Islet of Langerhans (tissue), 1 donor: ENCODE measurements at regions not wholly inside any gene's neighbourhood (a gene's known extent, or its start where the extent isn't known, plus 50 kb on each side); places are given as distances from the start of the nearest gene placed in this dataset.
"Not testable (repeated sequence)": the region's sequence is repeated elsewhere in the genome, so short reads cannot be mapped to it uniquely, and the experiment has no call there.

Experiments
- FAIRE-seq: peaks from one replicate; lab custom pipeline; 2011; peaks lifted over from hg19 to GRCh38; lab: Jason Lieb, UNC

DNA sequence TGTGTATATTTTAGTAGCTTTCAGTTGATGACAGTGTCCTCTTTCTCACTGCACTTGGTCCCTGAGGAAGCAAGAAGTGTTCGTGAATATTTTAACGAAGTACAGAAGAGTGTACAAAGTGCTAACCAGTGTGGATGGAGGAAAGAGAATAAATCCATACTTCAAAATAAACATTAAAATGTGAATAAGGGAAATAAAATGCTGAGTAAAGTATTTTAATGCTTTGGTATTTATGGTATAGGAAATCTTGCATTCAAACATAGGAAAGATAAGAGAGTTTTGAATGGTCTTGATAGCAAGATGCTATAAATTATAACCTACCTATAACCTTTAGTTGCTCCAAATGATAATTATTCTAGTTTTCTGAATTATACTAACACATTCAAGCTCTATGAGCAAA is 493.4 kb upstream of the EYS start:
- FAIRE-seq = no peak

DNA sequence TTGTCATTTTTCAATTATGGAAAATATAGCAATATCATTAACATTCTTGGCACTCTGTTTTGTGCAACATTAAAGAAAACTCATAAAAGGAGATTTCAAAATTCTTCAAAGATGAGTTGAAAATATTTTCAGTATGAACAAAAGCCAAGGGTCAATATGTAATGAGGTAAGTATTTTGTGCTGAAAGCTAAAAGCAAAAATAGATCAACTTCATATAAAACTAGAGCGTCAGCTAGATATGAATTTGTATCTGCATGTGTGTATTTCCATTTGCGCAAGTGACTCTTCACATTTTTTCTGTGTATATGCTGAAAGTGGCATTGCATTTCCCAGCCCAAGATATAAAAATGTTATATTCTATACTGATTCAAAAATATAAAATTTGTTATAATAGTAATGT is 492.1 kb upstream of the EYS start:
- no peak for FAIRE-seq

DNA sequence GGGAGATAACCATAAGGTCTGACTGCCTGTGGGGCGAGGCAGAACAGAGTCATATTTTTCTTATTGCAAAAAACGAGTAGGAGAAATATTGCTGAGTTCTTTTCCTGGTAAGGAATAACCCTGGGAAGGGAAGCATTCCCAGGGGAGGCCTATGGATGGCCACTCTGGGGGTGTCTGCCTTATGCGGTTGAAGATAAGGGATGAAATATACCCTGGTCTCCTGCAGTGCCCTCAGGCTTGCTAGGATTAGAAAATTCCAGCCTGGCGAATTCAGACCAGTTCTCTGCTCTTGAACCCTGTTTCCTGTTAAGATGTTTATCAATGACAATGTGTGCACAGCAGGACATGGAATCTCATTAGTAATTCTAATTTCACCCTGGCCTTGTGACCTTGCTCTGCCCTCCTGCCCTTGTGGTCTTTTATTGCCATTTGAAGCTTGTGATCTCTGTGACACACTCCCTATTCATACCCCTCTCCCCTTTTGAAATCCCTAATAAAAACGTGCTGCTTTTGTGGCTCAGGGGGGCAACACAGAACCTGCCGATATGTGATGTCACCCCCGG is 491.1 kb upstream of the EYS start:
- no peak for FAIRE-seq

DNA sequence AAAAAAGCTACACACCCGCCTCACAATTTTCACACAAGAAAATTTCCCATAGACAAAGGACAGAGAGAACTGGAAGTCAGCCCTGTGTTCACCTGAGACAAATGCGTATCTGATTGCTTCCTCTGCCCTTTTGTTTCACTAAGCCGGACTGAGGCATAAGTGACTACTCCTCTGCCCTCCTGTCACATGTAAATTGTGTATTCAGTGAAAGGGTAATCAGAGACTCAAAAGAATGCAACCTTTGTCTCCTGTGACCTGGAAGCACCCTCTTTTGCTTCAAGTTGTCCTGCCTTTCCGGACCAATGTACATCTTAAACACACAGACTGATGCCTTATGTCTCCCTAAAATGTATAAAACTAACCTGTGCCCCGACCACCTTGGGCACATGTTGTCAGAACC is 483.8 kb upstream of the EYS start:
- FAIRE-seq = no peak

- FAIRE-seq = no peak
These were observed 482.9 kb upstream of the EYS start for GRCh38 chr6:66189915-66190314.

- FAIRE-seq = no peak
These were observed 479.7 kb upstream of the EYS start for GRCh38 chr6:66186756-66187155.

DNA sequence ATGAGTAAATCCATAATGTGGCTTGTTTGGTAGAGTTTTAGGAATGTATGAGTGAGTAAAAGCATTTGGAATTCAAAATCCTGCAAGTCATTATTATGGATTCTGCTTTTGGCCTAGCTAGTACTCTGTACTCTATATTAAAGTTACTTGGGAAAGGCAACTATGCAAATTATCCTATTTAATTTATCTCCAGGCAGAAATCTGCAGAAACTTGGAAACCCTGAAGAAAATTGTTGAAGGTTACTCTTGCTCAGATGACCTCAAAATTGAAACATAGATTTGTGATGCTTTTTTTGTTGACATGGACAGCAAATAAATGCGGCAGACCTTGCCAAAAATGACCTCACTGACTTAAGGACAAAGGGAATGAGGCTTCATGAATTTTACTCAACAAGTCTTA is 477.1 kb upstream of the EYS start:
- FAIRE-seq = no peak

GRCh38 chr6:66179361-66179760 is 472.3 kb upstream of the EYS start:
- FAIRE-seq = no peak

DNA sequence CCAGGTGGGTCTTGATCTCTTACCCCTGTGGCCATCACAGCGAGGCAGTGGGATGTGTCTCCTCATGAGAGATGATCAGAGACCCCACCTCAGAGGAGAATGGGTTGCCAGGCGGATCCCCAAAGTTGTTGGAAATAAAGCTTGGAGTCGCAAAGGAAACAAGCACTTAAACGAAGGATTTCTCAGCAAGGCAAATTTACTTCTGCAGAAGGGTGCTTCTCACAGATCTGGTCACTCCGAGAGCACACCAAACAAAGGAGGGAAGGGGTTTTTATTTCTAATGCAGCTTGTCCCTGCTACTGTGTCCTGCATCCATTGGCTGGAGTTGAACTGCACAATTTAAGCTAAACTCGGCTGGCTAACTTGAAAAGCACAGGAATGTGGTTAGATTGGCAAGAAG is 466.6 kb upstream of the EYS start:
- FAIRE-seq = no peak

DNA sequence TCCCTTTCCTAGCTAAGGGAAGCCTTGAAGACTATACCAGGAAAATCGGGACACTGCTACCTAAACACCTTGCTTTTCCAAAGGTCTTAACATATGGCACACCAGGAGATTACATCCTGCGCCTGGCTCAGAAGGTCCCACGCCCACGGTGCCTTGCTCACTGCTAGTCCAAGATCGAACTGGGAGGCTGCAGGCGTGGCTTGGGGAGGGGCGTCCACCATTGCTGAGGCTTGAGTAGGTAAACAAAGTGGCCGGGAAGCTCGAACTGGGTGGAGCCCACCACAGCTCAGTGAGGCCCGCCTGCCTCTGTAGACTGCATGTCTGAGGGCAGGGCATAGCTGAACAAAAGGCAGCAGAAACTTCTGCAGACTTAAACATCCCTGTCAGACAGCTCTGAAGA is 459.7 kb upstream of the EYS start:
- FAIRE-seq = not testable (repeated sequence)

- no peak for FAIRE-seq
These were observed 454.6 kb upstream of the EYS start for GRCh38 chr6:66161546-66162108.

GRCh38 chr6:66159937-66160336 is 452.9 kb upstream of the EYS start:
- FAIRE-seq = no peak

GRCh38 chr6:66153247-66153646 is 446.2 kb upstream of the EYS start:
- FAIRE-seq = no peak

DNA sequence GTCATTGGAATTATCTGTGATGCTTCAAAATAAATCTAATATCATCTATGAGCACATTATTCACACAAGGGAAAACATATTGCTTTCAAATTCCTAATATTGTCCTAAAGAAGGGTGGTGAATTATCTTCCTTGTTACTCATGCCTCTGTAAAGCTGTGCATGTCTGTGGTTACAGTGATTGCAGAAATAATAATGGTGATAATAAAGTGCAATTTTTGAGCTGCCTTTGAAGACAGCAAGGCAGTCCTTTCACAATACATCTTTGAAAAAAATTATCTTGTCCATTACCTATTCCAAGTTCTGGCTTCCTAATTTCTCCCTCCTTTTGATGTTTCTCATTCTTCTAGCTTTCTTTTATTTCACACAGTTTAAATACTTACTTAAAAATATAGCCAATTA is 442.1 kb upstream of the EYS start:
- FAIRE-seq = no peak

- FAIRE-seq = no peak
These were observed 438.8 kb upstream of the EYS start for GRCh38 chr6:66145867-66146266.

GRCh38 chr6:66134021-66134420 is 427.0 kb upstream of the EYS start:
- no peak for FAIRE-seq

DNA sequence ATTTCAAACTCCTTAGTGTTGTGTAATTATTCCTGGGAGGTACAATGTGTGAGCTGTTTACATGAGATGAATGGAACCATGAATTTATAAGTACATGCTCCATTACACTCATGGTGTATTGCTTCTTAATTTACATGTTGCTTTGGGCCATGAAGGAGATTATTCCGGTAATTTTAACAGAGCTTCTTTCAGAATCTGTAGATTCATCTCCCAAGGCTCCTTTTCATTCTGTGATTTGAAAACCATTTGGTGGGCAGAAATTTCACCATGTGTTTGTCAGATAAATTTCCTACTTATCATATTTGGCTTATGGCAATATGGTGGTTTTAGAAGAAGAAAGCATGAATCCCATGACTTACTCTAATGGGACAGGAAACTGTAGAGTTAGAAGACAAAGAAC is 421.6 kb upstream of the EYS start:
- peak; percentile 88 for FAIRE-seq

GRCh38 chr6:66128243-66128642 is 421.2 kb upstream of the EYS start:
- no peak for FAIRE-seq

- FAIRE-seq = no peak
These were observed 420.0 kb upstream of the EYS start for GRCh38 chr6:66127061-66127460.

GRCh38 chr6:66126358-66126757 is 419.3 kb upstream of the EYS start:
- FAIRE-seq = no peak

DNA sequence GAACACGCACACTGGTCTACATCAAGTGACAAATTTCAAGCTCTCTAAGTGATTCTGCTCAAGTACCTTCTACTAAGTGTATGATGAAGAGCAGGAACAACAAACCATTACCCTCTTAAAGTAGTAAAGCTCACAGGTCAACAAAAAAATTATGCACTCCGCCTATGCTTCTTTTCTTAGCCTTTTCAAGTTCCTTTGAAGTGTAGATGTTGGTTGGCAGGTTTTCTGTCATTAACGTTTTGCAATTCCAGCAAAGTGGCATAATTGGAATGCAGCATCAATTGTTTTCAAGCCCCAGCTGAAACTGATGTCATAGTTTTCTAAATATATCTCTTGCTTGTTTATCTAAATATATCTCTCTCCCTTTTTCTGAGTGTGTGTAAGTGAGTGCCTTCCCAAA is 396.9 kb upstream of the EYS start:
- FAIRE-seq = no peak

- no peak for FAIRE-seq
These were observed 396.3 kb upstream of the EYS start for GRCh38 chr6:66103354-66103753.

DNA sequence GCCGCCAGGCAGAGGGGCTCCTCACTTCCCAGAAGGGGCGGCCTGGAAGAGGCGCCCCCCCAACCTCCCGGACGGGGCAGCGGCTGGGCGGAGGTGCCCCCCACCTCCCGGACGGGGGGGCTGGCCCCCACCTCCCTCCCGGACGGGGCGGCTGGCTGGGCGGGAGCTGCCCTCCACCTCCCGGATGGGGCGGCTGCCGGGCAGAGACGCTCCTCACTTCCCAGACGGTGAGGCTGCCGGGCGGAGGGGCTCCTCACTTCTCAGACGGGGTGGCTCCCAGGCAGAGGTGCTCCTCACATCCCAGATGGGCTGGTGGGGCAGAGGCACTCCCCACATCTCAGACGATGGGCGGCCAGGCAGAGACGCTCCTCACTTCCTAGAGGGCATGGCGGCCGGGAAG is 389.7 kb upstream of the EYS start:
- FAIRE-seq = no peak

GRCh38 chr6:66094615-66095014 is 387.6 kb upstream of the EYS start:
- no peak for FAIRE-seq

- not testable (repeated sequence) for FAIRE-seq
These were observed 385.3 kb upstream of the EYS start for GRCh38 chr6:66092306-66092705.
